ENCODE measurements at regions not wholly inside any gene's neighbourhood (a gene's known extent, or its start where the extent isn't known, plus 50 kb on each side); places are given as distances from the start of the nearest gene placed in this dataset. TPM values are rescaled to one million over a fixed set of nuclear protein-coding genes. Genes with fewer than 3 reads are reported as not detected.
"Not testable (repeated sequence)": the region's sequence is repeated elsewhere in the genome, so short reads cannot be mapped to it uniquely, and the experiment has no call there.

DNA sequence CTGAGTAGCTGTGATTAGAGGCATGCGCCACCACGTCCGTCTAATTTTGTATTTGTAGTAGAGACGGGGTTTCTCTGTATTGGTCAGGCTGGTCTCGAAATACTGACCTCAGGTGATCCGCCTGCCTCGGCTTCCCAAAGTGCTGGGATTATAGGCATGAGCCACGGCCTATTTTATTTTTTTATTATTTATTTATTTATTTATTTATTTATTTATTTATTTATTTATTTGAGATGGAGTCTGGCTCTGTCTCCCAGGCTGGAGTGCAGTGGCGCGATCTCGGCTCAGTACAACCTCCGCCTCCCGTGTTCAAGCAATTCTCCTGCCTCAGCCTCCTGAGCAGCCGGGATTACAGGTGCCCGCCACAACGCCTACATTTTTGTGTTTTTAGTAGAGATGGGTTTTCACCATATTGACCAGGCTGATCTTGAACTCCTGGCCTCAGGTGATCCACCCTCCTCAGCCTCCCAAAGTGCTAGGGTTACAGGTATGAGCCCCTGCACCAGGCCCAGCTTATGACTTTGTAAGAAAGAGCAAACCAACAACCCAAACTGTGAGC, 56.3 kb upstream of the TIAM2 start:
- no CpG with 5 or more reads among the region's 16 CpGs for WGBS (ENCODE audit: extremely low coverage, insufficient coverage, low lambda C conversion rate)
- H2AK5ac ChIP-seq (ENCODE audit: low read length); H2BK120ac ChIP-seq (ENCODE audit: low read depth, low read length): not testable (repeated sequence)

DNA sequence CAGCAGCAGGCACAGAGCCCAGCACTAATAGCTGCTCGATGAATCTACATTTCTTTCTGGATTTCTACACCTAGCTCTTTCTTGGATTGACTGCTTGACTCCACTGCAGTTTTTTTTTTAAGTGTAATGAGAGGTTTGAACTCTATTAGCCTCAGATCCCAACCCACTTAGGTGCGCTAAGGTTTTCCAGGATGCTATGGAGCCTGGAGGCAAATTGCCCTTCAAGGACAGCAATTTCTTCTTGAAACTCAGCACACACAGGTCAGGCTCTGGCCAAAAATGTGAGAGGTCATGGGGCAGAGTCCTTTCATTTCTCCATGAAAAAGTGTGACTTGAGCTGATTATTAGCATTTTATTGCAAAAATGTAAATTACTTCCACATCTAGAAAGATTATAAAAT, 52.3 kb upstream of the TIAM2 start:
- Histone ChIP-seq H3K79me2 (ENCODE audit: control insufficient read depth, insufficient read depth, low read length) (no peaks in the 10 kb centered on the region), H3K56ac (ENCODE audit: low read length) (no peak overlapping the region), H2BK15ac (replicated peaks; ENCODE audit: low read depth) (no peak overlapping the region), H4K5ac (ENCODE audit: low read length) (no peak overlapping the region), H3K36me3 (ENCODE audit: control insufficient read depth, insufficient read depth, low read length) (no peaks in the 10 kb centered on the region), H4K8ac (ENCODE audit: low read depth, low read length) (no peak overlapping the region), H3K4me3 (ENCODE audit: low read length) (no peak overlapping the region), H2BK120ac (ENCODE audit: low read depth, low read length) (no peak overlapping the region), H3K23ac (ENCODE audit: low read length) (no peak overlapping the region), H3K18ac (ENCODE audit: low read length) (no peak overlapping the region), H3K4ac (ENCODE audit: low read depth, low read length) (no peak overlapping the region), H3K27me3 (ENCODE audit: insufficient read depth, low read length, poor library complexity) (no peaks in the 10 kb centered on the region), H2BK5ac (ENCODE audit: low read length) (no peak overlapping the region), H2AK5ac (ENCODE audit: low read length) (no peak overlapping the region), H3K4me2 (ENCODE audit: low read length) (no peak overlapping the region), H3K4me1 (ENCODE audit: control insufficient read depth, low read depth, low read length) (no peaks in the 10 kb centered on the region), H3K27ac (ENCODE audit: low read depth, low read length) (no peak overlapping the region), H3K9ac (ENCODE audit: low read length) (no peak overlapping the region), H3K79me1 (ENCODE audit: low read length) (no peaks in the 10 kb centered on the region)
- WGBS (ENCODE audit: extremely low coverage, insufficient coverage, low lambda C conversion rate), result no CpG with 5 or more reads among the region's 2 CpGs
- DNase-seq, result no peak

More for the DNA sequence above, 56.3 kb upstream of the TIAM2 start:
- H4K5ac ChIP-seq (ENCODE audit: low read length); H3K23ac ChIP-seq (ENCODE audit: low read length); H3K27ac ChIP-seq (ENCODE audit: low read depth, low read length); H2BK15ac ChIP-seq (replicated peaks; ENCODE audit: low read depth); H4K8ac ChIP-seq (ENCODE audit: low read depth, low read length); H3K36me3 ChIP-seq (ENCODE audit: control insufficient read depth, insufficient read depth, low read length); H3K56ac ChIP-seq (ENCODE audit: low read length); H3K79me2 ChIP-seq (ENCODE audit: control insufficient read depth, insufficient read depth, low read length); H2BK5ac ChIP-seq (ENCODE audit: low read length); H3K4me1 ChIP-seq (ENCODE audit: control insufficient read depth, low read depth, low read length); H3K27me3 ChIP-seq (ENCODE audit: insufficient read depth, low read length, poor library complexity); H3K4ac ChIP-seq (ENCODE audit: low read depth, low read length); H3K79me1 ChIP-seq (ENCODE audit: low read length); DNase-seq; H3K4me2 ChIP-seq (ENCODE audit: low read length); H3K4me3 ChIP-seq (ENCODE audit: low read length); H3K18ac ChIP-seq (ENCODE audit: low read length); H3K9ac ChIP-seq (ENCODE audit: low read length): not testable (repeated sequence)

- H3K18ac ChIP-seq (ENCODE audit: low read length), result no peak overlapping the region
- H3K9ac ChIP-seq (ENCODE audit: low read length), result no peak overlapping the region
- no peak overlapping the region for H2BK120ac ChIP-seq (ENCODE audit: low read depth, low read length)
- H3K79me1 ChIP-seq (ENCODE audit: low read length), result no peaks in the 10 kb centered on the region
- H2AK5ac ChIP-seq (ENCODE audit: low read length), result no peak overlapping the region
- H2BK15ac ChIP-seq (replicated peaks; ENCODE audit: low read depth), result no peak overlapping the region
- H3K27ac ChIP-seq (ENCODE audit: low read depth, low read length), result no peak overlapping the region
- H4K5ac ChIP-seq (ENCODE audit: low read length), result no peak overlapping the region
- no peaks in the 10 kb centered on the region for H3K27me3 ChIP-seq (ENCODE audit: insufficient read depth, low read length, poor library complexity)
- H3K56ac ChIP-seq (ENCODE audit: low read length), result no peak overlapping the region
- H3K36me3 ChIP-seq (ENCODE audit: control insufficient read depth, insufficient read depth, low read length), result no peaks in the 10 kb centered on the region
- H3K4me2 ChIP-seq (ENCODE audit: low read length), result no peak overlapping the region
- H3K4me3 ChIP-seq (ENCODE audit: low read length), result no peak overlapping the region
- no peak overlapping the region for H3K23ac ChIP-seq (ENCODE audit: low read length)
- no CpG with 5 or more reads among the region's 11 CpGs for WGBS (ENCODE audit: extremely low coverage, insufficient coverage, low lambda C conversion rate)
- H3K4me1 ChIP-seq (ENCODE audit: control insufficient read depth, low read depth, low read length), result no peaks in the 10 kb centered on the region
- no peak overlapping the region for H2BK5ac ChIP-seq (ENCODE audit: low read length)
- H4K8ac ChIP-seq (ENCODE audit: low read depth, low read length), result no peak overlapping the region
- H3K4ac ChIP-seq (ENCODE audit: low read depth, low read length), result no peak overlapping the region
- no peaks in the 10 kb centered on the region for H3K79me2 ChIP-seq (ENCODE audit: control insufficient read depth, insufficient read depth, low read length)
- DNase-seq, result no peak
Measured at GRCh38 chr6:154945271-154945890, 49.7 kb upstream of the TIAM2 start.

Small RNA genes in the stretch of these regions (small RNA-seq; reads per million reads assigned to genes)
- gene RF00096 (ENCODE audit: insufficient read depth), result not detected
